ENCODE measurements at regions not wholly inside any gene's neighbourhood (a gene's known extent, or its start where the extent isn't known, plus 50 kb on each side); places are given as distances from the start of the nearest gene placed in this dataset.
A peak's percentile ranks its signal among the peaks of the same experiment; 100 is the strongest.
"Not testable (repeated sequence)": the region's sequence is repeated elsewhere in the genome, so short reads cannot be mapped to it uniquely, and the experiment has no call there.

DNA sequence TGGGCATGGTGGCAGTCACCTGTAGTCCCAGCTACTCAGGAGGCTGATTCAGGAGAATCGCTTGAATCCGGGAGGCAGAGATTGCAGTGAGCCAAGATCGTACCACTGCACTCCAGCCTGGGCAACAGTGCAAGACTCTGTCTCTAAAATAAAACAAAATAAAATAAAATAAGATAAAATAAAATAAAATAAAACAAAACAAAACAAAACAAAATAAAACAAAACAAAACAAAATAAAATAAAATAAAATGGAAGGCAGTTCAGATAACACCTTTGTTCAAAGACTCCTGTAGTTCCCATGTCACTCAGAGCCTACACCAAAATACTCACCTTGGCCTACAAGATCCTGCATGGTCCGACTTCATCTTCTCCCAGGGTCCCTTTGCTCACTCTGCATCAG is 61.3 kb downstream of the SYF2 start:
- not testable (repeated sequence) for DNase-seq; ATAC-seq (replicated peaks); H3K4me1 Mint-ChIP-seq (ENCODE audit: low read depth in 2 of 2); H3K36me3 Mint-ChIP-seq (ENCODE audit: insufficient read depth); H3K9me3 Mint-ChIP-seq; H3K27ac Mint-ChIP-seq; H3K27me3 Mint-ChIP-seq; H3K4me3 Mint-ChIP-seq

DNA sequence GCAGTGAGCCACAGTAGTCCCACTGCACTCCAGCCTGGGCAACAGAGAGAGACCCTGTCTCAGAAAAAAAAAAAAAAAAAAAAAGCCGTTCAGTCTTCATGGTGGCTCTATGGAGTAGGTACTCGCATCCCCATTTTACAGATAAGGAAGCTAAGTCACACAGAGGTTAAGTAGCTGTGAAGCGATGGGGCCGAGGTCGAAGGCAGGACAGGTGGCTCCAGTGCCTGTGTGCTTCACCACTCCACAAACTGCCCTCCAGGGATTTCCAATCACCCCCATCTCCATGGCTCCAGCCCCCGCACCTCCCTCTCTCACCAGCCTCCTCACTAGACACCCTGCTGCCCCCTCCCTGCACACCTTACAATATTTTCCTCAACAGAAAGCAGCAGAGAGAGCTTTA is 61.9 kb downstream of the SYF2 start:
- Mint-ChIP-seq H3K4me3 (no peak overlapping the region), H3K36me3 (ENCODE audit: insufficient read depth) (no peaks in the 10 kb centered on the region), H3K27ac (no peak overlapping the region), H3K9me3 (no peaks in the 10 kb centered on the region), H3K4me1 (ENCODE audit: low read depth in 2 of 2) (no peaks in the 10 kb centered on the region), H3K27me3 (no peaks in the 10 kb centered on the region)
- no peak for ATAC-seq (replicated peaks)
- DNase-seq = no peak

DNA sequence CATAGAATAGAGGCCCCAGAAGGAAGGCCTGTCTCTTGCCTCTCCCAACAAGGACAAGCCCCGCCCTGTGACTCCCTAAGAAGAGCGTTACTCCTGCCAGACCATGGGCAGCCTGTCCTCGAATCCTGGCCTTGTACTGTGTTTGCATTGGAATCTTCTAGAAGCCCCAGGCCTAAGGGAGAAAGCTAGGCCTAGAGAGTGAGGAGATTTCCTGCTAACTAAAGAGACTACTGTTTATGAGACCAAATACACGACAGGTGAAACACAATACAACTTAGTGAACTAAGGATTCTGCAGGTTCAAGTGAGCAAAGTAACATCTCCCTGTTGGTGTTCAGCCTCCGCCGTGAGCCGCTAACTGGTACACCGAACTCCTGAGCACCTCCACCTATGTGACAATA is 62.7 kb downstream of the SYF2 start:
- Mint-ChIP-seq H3K4me1 (ENCODE audit: low read depth in 2 of 2) (no peaks in the 10 kb centered on the region), H3K36me3 (ENCODE audit: insufficient read depth) (no peaks in the 10 kb centered on the region), H3K9me3 (no peaks in the 10 kb centered on the region), H3K4me3 (no peak overlapping the region), H3K27ac (no peak overlapping the region), H3K27me3 (no peaks in the 10 kb centered on the region)
- no peak for DNase-seq
- no peak for ATAC-seq (replicated peaks)

DNA sequence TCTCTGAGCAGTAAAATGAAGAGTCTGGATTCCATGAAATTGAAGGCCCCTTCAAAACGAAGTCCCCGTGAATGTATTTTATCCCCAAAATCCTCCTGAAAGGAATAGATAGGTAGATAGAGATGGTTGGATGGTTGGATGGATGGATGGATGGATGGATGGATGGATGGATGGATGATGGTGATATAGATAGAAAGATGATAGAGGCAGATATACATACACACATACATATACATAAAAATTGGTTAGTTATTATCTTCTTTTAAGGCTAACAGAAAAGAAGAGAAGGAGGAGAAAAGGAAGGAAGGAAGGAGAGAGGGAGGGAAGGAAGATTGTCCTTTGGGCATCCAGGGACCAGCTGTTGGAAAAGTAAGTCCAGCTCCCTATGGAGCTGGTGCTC is 63.1 kb downstream of the SYF2 start:
- no peaks in the 10 kb centered on the region for H3K27me3 Mint-ChIP-seq
- ATAC-seq (replicated peaks) = no peak
- H3K36me3 Mint-ChIP-seq (ENCODE audit: insufficient read depth) = no peaks in the 10 kb centered on the region
- no peak overlapping the region for H3K27ac Mint-ChIP-seq
- H3K9me3 Mint-ChIP-seq = no peaks in the 10 kb centered on the region
- H3K4me3 Mint-ChIP-seq = no peak overlapping the region
- no peaks in the 10 kb centered on the region for H3K4me1 Mint-ChIP-seq (ENCODE audit: low read depth in 2 of 2)
- DNase-seq = no peak

DNA sequence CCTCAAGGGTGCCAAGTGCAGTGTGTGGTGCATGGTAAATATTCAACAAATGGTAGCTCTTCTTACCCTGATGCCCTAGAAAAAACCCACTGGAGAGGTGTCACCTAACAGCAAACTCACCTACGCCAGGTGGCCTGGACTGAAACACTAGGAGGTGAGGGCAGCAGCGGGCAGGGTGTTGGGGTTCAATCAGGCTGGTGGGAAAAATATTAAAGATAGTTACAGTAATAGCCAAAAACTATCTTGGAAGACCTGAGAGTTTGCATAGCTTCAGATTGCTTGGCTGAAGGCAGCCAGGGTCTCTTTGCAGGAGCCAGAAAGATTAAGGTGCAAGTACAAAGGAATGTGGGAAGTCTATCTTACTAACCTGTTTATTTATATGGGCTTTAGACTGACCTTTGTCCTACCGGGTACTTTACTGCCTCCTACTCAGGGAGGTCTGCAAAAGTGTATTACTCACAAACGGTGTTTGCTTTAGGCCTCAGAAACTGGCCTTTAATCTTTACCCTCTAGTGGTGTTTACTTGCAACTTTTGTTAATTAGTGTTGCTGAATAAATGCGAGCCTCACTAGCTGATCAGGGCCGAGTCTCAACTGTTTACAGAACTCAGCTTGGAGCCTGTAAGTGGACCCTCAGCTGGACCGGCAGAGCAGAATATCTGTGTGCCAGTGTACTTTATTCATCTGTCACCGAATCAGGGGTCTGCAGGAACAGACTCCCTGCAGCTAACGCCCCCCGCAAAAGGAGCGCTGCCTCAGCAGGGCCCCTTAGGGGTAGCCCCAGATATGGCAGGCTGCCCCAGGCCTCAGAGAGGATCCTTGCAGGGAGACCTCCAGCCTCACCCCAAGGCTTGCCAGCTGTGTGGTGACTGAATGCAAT is 63.9 kb downstream of the SYF2 start:
- no peaks in the 10 kb centered on the region for H3K27me3 Mint-ChIP-seq
- DNase-seq = no peak
- H3K9me3 Mint-ChIP-seq = no peaks in the 10 kb centered on the region
- H3K4me3 Mint-ChIP-seq = no peak overlapping the region
- H3K4me1 Mint-ChIP-seq (ENCODE audit: low read depth in 2 of 2) = no peaks in the 10 kb centered on the region
- H3K36me3 Mint-ChIP-seq (ENCODE audit: insufficient read depth) = no peaks in the 10 kb centered on the region
- ATAC-seq (replicated peaks) = no peak
- no peak overlapping the region for H3K27ac Mint-ChIP-seq

DNA sequence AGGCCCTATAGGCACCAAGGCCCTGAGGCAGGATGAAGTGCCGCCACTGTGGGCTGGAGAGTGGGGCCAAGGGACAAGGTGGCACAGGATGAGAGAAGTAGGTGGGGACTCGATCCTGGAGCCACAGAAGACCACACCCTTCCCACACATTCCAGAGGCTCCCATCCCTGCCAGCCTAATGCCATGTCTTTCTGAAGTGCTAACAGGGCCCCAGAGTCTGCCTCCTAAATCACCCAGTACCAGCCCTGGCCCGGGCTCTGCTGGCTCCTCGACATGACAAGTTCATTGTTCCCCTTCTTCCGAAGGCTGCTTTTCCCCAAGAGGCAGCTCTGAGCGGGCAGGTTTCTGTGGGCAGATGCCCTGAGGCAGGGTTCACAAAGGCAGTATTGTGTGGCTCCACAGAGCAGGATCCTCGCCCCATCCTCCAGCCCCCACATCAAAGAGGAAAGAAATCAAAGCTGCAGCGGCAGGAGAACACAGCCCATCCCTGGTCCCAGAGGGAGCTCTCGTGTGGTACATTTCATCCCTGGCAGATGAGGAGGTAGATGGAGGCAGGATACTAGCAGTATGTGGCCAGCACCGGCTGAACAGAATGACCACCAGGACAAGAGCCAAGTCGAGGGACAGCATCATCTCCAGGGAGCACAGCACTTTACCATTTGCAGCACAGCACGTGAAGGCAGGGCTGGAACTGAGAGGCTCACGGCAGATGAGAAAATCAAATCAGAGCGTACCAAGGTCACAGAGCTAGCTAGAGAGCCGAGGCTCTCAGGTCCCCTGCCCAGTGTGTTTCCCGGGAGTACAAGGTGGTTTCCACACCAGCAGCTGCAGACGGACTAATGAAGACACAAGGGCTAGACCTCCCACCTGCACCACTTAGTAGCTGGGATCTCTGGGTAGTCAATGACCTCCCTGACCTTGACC is 64.8 kb downstream of the SYF2 start:
- ATAC-seq (replicated peaks) (no peak), DNase-seq (no peak)
- Mint-ChIP-seq H3K27ac (no peak overlapping the region), H3K27me3 (no peaks in the 10 kb centered on the region), H3K9me3 (no peaks in the 10 kb centered on the region), H3K4me1 (ENCODE audit: low read depth in 2 of 2) (no peaks in the 10 kb centered on the region), H3K36me3 (ENCODE audit: insufficient read depth) (no peaks in the 10 kb centered on the region), H3K4me3 (no peak overlapping the region)

DNA sequence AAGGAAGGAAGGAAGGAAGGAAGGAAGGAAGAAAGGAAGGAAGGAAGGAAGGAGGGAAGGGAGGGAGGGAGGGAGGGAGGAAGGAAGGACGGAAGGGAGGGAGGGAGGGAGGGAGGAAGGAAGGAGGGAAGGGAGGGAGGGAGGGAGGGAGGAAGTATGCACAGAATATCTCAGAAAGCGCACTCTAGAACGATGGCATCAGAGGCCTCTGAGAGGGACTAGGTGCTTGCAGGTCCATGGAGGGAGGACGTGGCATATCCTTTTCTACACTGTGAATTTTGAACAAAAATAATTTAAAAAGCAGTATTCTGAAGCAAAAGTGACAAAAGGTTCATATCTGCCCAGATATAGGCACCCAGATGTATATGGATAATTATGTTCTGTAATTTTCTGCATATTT is 65.5 kb downstream of the SYF2 start:
- ATAC-seq (replicated peaks) (no peak), DNase-seq (no peak)
- Mint-ChIP-seq H3K27ac (peak overlapping the region in 1 of 2 donors; percentile 78), H3K36me3 (ENCODE audit: insufficient read depth) (no peaks in the 10 kb centered on the region), H3K4me3 (no peak overlapping the region), H3K4me1 (ENCODE audit: low read depth in 2 of 2) (no peaks in the 10 kb centered on the region), H3K27me3 (peaks cover 0 to 7% of the 10 kb centered on the region in 2 donors), H3K9me3 (no peaks in the 10 kb centered on the region)

DNA sequence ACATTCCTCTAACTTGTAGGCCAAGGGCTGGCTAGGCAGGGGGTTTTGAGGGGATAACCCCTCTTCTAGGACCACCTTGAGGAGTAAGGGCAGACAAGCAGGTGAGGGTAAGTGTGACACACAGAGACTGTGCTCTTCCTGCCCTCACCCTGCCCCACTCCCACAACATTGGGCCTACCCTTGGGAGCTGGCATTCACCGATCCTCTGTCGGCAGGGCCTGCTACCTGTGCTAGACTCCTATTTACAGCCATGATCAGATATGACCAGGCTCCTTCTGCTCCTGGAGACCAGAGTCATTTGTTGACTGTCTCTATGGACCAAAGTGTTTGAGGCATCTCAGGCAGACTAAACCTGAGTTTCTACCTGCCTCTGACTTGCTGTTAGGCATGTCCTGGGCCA is 68.3 kb downstream of the SYF2 start:
- H3K4me3 Mint-ChIP-seq = no peak overlapping the region
- no peaks in the 10 kb centered on the region for H3K4me1 Mint-ChIP-seq (ENCODE audit: low read depth in 2 of 2)
- H3K9me3 Mint-ChIP-seq = no peaks in the 10 kb centered on the region
- no peaks in the 10 kb centered on the region for H3K36me3 Mint-ChIP-seq (ENCODE audit: insufficient read depth)
- H3K27me3 Mint-ChIP-seq = peaks cover under 1 to 25% of the 10 kb centered on the region in 2 donors
- ATAC-seq (replicated peaks) (no peak), DNase-seq (no peak)
- H3K27ac Mint-ChIP-seq = no peak overlapping the region

DNA sequence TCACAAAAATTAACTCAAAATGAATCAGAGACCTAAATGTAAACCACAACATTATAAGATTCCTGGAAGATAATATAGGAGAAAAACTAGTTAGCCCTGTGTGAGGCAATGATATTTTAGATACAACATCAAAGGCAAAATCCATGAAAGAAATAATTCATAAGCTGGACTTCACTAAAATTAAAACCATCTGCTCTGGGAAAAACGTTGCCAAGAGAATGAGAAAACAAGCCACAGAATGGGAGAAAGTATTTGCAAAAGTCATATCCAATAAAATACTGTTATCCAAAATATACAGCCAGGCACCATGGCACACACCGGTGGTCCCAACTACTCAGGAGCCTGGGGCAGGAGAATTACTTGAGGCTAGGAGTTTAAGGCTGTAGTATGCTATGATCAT is 70.3 kb downstream of the SYF2 start:
- Mint-ChIP-seq H3K36me3 (ENCODE audit: insufficient read depth) (no peaks in the 10 kb centered on the region), H3K4me3 (no peak overlapping the region), H3K27ac (no peak overlapping the region), H3K9me3 (no peaks in the 10 kb centered on the region), H3K27me3 (peaks cover 7 to 25% of the 10 kb centered on the region in 2 donors), H3K4me1 (ENCODE audit: low read depth in 2 of 2) (no peaks in the 10 kb centered on the region)
- ATAC-seq (replicated peaks) = no peak
- DNase-seq = no peak

DNA sequence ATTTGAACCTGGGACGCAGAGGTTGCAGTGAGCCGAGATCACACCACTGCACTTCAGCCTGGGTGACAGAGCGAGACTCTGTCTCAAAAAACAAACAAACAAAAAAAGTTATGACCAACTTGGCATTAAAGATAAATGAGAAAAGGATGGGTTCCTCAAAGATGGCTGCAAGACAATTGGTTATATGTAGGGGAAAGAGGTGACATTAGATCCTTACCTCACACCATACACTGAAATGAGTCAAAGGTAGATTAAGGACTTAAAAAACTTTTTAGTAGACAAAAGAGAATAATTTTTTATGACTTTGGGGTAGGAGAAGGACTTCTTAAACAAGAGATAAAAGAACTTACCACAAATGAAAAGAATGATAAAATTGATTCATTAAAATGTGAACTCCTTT is 74.5 kb downstream of the SYF2 start:
- H3K27me3 Mint-ChIP-seq = peaks cover 18 to 33% of the 10 kb centered on the region in 2 donors
- H3K4me3 Mint-ChIP-seq = no peak overlapping the region
- H3K36me3 Mint-ChIP-seq (ENCODE audit: insufficient read depth) = no peaks in the 10 kb centered on the region
- DNase-seq (no peak), ATAC-seq (replicated peaks) (no peak)
- no peak overlapping the region for H3K27ac Mint-ChIP-seq
- H3K9me3 Mint-ChIP-seq = no peaks in the 10 kb centered on the region
- H3K4me1 Mint-ChIP-seq (ENCODE audit: low read depth in 2 of 2) = no peaks in the 10 kb centered on the region

DNA sequence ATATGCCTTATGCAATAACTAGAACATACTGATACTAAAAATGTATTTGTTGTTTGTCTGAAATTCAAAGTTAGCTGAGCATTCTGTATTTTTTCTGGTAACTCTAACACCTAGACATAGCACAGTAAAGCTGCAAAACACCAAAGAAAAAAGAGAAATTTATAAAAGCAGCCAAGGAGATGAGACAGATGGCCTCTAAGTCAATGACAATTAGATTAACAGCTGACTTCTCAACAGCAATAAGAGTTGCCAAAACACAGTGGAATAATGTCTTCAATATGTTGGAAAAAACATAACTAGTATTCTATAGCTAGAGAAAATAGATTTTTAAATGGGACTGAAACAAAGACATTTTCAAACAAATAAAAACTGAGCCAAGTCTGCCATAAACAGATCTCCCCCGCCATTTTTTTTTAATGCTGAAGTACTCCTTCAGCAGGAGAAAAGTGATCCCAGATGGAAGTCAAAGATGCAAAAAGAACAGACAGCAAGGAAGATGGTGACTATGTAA is 81.3 kb downstream of the SYF2 start:
- H3K36me3 Mint-ChIP-seq (ENCODE audit: insufficient read depth) = no peaks in the 10 kb centered on the region

DNA sequence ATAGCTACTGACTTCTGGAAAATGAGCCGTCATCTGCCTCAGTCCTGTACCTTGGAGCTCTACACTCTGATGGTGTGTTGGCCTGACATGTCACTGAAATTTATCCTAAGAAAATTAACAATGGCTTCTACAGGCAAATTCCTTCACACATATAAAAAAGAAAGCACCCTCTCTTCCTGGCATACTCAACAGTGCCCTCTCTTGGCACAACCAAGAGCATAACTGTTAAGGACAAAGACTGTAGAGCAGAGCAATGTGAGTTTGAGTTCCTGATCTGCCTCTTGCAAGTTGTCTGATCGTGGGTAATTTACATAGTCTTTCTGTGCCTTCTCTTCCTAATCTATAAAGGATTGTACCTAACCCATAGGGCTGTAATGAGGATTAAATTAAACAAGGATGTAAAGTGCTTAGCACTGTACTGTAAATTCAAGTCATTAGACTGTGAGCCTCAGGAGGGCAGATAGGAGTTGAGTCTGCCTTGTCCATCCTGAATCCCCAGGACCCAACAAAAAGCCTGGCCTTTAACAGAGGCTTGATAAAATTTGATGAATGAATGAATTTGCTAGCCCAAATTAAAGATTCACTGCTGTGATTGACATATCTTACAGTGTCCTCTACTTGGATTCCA is 83.5 kb downstream of the SYF2 start:
- peaks cover 3% of the 10 kb centered on the region for H3K36me3 Mint-ChIP-seq (ENCODE audit: insufficient read depth)
- no peak overlapping the region for H3K27ac Mint-ChIP-seq
- peaks cover 6 to 9% of the 10 kb centered on the region in 2 donors for H3K4me1 Mint-ChIP-seq (ENCODE audit: low read depth in 2 of 2)
- DNase-seq (peak; percentile 38 to 46 (median 43)), ATAC-seq (replicated peaks) (peak; percentile 83)
- no peaks in the 10 kb centered on the region for H3K9me3 Mint-ChIP-seq
- peaks cover 42 to 46% of the 10 kb centered on the region in 2 donors for H3K27me3 Mint-ChIP-seq
- no peak overlapping the region for H3K4me3 Mint-ChIP-seq

More for the DNA sequence above, 81.3 kb downstream of the SYF2 start:
- Mint-ChIP-seq H3K4me1 (ENCODE audit: low read depth in 2 of 2) (peaks cover 6 to 9% of the 10 kb centered on the region in 2 donors), H3K4me3 (no peak overlapping the region), H3K9me3 (no peaks in the 10 kb centered on the region), H3K27me3 (peaks cover 44 to 45% of the 10 kb centered on the region in 2 donors), H3K27ac (no peak overlapping the region)
- ATAC-seq (replicated peaks) = no peak
- no peak for DNase-seq

DNA sequence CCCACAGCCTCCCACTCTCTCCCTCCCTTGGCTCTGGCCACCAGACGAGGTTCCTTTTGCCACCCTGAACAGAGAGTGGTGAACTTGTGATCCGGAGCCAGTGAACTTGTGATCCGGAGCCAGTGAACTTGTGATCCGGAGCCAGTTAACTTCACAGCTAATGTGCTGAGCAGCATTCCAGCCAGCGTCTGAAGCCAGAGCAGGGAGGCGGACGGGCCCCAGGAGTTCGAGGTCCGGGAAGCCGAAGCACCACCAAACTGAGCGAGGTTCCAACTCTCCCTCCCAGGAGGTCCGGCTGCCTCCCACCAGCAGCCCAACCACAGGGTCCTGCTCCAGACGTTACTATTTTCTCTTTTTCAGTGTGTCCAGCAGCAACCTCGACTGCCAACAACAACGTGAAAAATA is 85.8 kb downstream of the SYF2 start:
- no peak for ATAC-seq (replicated peaks)
- no peaks in the 10 kb centered on the region for H3K9me3 Mint-ChIP-seq
- H3K4me1 Mint-ChIP-seq (ENCODE audit: low read depth in 2 of 2) = peaks cover 6 to 9% of the 10 kb centered on the region in 2 donors
- H3K36me3 Mint-ChIP-seq (ENCODE audit: insufficient read depth) = peaks cover 3% of the 10 kb centered on the region
- H3K27me3 Mint-ChIP-seq = peaks cover 33 to 53% of the 10 kb centered on the region in 2 donors
- no peak overlapping the region for H3K27ac Mint-ChIP-seq
- DNase-seq = no peak
- H3K4me3 Mint-ChIP-seq = no peak overlapping the region
